ENCODE measurements at regions not wholly inside any gene's neighbourhood (a gene's known extent, or its start where the extent isn't known, plus 50 kb on each side); places are given as distances from the start of the nearest gene placed in this dataset.
"Not testable (repeated sequence)": the region's sequence is repeated elsewhere in the genome, so short reads cannot be mapped to it uniquely, and the experiment has no call there.

DNA sequence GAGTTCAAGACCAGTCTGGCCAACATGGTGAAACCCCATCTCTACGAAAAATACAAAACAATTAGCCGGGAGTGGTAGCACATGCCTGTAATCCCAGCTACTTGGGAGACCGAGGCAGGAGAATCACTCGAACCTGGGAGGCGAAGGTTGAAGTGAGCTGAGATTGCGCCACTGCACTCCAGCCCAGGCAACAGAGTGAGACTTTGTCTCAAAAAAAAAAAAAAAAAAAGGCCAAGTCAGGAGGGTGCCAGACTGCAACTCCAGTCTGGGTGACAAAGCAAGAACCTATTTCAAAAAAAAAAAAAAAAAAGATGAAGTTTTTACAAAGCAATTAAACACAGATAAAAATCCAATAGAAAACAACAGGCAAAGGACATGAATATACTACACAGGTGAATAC lies 59.1 kb upstream of the NOTCH2NLA start:
- H3K4me1 ChIP-seq (replicated peaks in 1 of 2); H3K4me3 ChIP-seq; H3K27me3 ChIP-seq; H3K27ac ChIP-seq; intact Hi-C loops (cut with DNase I); H3K36me3 ChIP-seq (replicated peaks in 1 of 2); DNase-seq; H3K9me3 ChIP-seq (replicated peaks in 1 of 3): not testable (repeated sequence)
- no CpG with 5 or more reads among the region's 6 CpGs for WGBS, 4 donors

DNA sequence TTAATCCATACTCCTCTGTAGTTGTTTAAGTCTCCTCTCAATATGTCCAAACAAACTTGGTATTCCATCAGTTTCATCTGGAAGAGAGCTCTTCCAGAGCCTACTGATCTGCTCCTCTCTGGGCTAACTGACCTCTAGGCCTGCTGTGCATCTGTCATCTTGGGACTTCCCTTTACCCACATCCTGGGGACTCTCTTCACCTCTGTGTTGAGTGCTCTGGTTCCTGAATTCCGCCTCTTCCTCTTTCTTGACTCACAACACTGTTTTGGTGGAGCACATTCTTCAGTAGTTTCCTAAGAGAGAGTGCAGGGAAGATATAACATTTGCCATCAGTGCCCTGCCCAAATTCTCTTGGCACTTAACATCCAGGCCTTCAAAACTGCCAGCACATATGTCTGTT lies 55.9 kb upstream of the NOTCH2NLA start:
- H3K4me1 ChIP-seq (replicated peaks in 1 of 2); H3K36me3 ChIP-seq (replicated peaks in 1 of 2); DNase-seq; H3K4me3 ChIP-seq; H3K27me3 ChIP-seq; H3K27ac ChIP-seq; H3K9me3 ChIP-seq (replicated peaks in 1 of 3); intact Hi-C loops (cut with DNase I): not testable (repeated sequence)
- no CpG with 5 or more reads among the region's 1 CpG for WGBS, 4 donors

GRCh38 chr1:146283527-146283880 lies 54.7 kb upstream of the NOTCH2NLA start:
- intact Hi-C loops (cut with DNase I); H3K4me1 ChIP-seq (replicated peaks in 1 of 2): not testable (repeated sequence)

DNA sequence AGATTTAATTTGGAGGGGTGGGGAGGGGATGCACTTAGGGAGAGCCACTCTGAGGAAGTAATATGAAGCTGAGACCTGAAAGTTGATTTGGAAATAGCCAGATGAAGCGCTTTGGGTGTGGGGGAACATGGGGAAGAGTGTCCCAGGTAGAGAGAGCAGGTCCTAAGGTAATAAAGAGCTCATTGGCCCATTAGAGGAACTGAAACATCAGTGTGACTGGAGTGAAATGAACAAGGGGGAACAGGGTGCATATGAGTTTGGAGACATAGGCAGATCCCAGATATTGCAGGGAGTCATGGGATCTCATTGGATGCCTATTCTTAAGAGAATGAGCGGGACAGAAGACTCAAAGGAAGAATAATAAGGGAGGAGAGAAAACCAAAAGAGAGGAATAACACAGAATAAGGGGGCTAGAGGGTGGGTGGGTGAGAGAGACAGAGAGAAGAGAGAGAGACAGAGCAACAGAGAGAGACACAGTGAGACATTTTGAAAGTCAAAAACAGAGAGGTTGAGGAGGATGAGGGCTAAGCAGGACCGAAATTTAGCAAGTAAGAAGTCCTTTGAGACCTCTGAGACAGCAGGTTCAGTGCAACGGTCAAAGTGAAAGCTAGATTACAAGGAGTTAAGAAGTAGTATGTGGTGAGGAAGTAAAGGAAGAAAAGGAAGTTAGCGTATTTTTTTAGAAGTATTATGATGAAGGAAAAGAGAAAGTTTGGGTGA lies 54.1 kb upstream of the NOTCH2NLA start:
- not testable (repeated sequence) for DNase-seq
- WGBS, 4 donors = no CpG with 5 or more reads among the region's 5 CpGs

More at GRCh38 chr1:146283527-146283880, 54.7 kb upstream of the NOTCH2NLA start:
- H3K27me3 ChIP-seq; H3K9me3 ChIP-seq (replicated peaks in 1 of 3); H3K4me3 ChIP-seq; DNase-seq; H3K27ac ChIP-seq; H3K36me3 ChIP-seq (replicated peaks in 1 of 2): not testable (repeated sequence)
- WGBS, 4 donors = no CpG with 5 or more reads among the region's 3 CpGs

DNA sequence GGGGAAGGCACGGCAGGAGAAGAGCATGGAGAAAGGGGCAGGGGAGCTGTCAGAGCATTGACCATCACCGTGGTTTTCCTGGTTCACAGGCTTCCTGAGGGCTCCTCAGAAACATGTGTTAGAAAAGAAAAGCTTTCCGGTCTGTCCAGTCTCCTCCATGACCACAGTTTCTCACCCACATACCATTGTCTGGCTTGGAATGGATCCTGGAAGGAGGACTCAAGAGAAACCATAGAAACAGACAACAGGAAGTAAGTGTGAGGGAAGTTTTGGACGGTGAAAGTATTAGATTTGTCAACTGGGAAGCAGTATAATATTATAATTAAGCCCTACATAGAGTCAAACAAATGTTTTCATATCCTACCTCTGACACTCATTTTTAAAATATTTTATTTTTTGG lies 52.7 kb upstream of the NOTCH2NLA start:
- H3K9me3 ChIP-seq (replicated peaks in 1 of 3); H3K27me3 ChIP-seq; H3K27ac ChIP-seq; intact Hi-C loops (cut with DNase I); H3K36me3 ChIP-seq (replicated peaks in 1 of 2); DNase-seq; H3K4me3 ChIP-seq; H3K4me1 ChIP-seq (replicated peaks in 1 of 2): not testable (repeated sequence)
- no CpG with 5 or more reads among the region's 4 CpGs for WGBS, 4 donors

More for the DNA sequence above, 54.1 kb upstream of the NOTCH2NLA start:
- H3K36me3 ChIP-seq (replicated peaks in 1 of 2); H3K27me3 ChIP-seq; intact Hi-C loops (cut with DNase I); H3K27ac ChIP-seq; H3K4me1 ChIP-seq (replicated peaks in 1 of 2); H3K4me3 ChIP-seq; H3K9me3 ChIP-seq (replicated peaks in 1 of 3): not testable (repeated sequence)

DNA sequence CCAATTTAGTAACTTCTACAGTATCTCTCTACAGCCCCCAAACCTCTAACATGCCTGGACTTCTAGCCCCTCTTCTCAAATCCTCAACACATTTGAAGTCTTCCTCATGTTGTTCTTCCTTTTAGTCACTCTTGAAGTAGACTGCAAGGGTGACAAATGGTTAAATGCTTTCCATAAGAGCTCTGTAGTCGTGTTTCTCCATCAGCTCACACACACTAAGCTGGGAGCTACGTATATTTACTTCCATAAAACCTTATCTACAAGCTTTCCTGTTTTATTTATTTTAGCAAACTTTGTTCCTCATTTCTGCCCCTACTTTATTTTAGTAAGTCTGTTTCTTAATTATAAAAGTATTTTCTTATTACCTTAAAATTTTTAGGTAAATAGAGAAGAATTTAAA lies 49.9 kb upstream of the NOTCH2NLA start:
- no CpG with 5 or more reads among the region's 2 CpGs for WGBS, 4 donors
- intact Hi-C loops (cut with DNase I); H3K4me3 ChIP-seq; H3K27ac ChIP-seq; H3K4me1 ChIP-seq (replicated peaks in 1 of 2); H3K9me3 ChIP-seq (replicated peaks in 1 of 3); DNase-seq; H3K27me3 ChIP-seq; H3K36me3 ChIP-seq (replicated peaks in 1 of 2): not testable (repeated sequence)

Small RNA genes in the stretch of these regions (small RNA-seq; reads per million reads assigned to genes)
- gene RF00003 (0 to 0.17 reads per million in 2 donors), gene RF00619 (0 reads per million in 2 donors), gene RNA5SP536 (0 reads per million in 2 donors), gene RNU6-1071P (0 reads per million in 2 donors)

Data from adrenal gland (tissue), 9 donors.